ENCODE measurements at regions not wholly inside any gene's neighbourhood (a gene's known extent, or its start where the extent isn't known, plus 50 kb on each side); places are given as distances from the start of the nearest gene placed in this dataset.

DNA sequence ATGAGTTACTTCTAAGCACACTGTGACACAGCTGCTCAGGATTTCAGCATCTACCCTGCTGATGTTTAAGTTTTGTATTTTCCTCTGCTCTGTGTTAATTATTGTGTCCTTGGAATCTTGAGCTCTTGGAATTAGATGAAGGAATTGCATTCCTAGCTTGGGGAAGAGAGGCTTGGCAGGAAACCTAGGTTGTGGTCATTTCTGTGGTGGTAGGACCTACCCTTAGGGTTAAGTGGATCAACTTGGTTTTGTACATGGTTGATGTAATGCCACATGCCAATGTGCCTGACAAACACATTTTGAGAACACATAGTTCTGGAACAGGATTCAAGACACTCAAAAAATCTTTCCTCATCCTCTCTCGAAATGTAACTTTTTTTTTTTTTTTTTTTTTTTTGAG lies 264.5 kb upstream of the MEX3C start:
- intact Hi-C loops (cut with DNase I): no loop called here
- no peak for DNase-seq (ENCODE audit: extremely low spot score)
- Histone ChIP-seq H3K4me3 (no peak overlapping the region), H3K9me3 (no peaks in the 10 kb centered on the region), H3K27me3 (peaks cover 0 to 7% (median 0%) of the 10 kb centered on the region in 4 donors), H3K36me3 (no peaks in the 10 kb centered on the region), H3K4me1 (no peaks in the 10 kb centered on the region), H3K27ac (replicated peaks in 1 of 4) (no peak overlapping the region)
- WGBS: 90% methylated on average over 1 of the region's 1 CpG
- TF ChIP-seq EP300 (IDR thresholded peaks at IDR 0.05) (no peak), POLR2A (IDR thresholded peaks at IDR 0.05; ENCODE audit: low read depth) (no peak), POLR2AphosphoS5 (IDR thresholded peaks at IDR 0.05) (no peak)
- TF ChIP-seq, protein P1, sequence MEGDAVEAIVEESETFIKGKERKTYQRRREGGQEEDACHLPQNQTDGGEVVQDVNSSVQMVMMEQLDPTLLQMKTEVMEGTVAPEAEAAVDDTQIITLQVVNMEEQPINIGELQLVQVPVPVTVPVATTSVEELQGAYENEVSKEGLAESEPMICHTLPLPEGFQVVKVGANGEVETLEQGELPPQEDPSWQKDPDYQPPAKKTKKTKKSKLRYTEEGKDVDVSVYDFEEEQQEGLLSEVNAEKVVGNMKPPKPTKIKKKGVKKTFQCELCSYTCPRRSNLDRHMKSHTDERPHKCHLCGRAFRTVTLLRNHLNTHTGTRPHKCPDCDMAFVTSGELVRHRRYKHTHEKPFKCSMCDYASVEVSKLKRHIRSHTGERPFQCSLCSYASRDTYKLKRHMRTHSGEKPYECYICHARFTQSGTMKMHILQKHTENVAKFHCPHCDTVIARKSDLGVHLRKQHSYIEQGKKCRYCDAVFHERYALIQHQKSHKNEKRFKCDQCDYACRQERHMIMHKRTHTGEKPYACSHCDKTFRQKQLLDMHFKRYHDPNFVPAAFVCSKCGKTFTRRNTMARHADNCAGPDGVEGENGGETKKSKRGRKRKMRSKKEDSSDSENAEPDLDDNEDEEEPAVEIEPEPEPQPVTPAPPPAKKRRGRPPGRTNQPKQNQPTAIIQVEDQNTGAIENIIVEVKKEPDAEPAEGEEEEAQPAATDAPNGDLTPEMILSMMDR (IDR thresholded peaks at IDR 0.05): no peak

DNA sequence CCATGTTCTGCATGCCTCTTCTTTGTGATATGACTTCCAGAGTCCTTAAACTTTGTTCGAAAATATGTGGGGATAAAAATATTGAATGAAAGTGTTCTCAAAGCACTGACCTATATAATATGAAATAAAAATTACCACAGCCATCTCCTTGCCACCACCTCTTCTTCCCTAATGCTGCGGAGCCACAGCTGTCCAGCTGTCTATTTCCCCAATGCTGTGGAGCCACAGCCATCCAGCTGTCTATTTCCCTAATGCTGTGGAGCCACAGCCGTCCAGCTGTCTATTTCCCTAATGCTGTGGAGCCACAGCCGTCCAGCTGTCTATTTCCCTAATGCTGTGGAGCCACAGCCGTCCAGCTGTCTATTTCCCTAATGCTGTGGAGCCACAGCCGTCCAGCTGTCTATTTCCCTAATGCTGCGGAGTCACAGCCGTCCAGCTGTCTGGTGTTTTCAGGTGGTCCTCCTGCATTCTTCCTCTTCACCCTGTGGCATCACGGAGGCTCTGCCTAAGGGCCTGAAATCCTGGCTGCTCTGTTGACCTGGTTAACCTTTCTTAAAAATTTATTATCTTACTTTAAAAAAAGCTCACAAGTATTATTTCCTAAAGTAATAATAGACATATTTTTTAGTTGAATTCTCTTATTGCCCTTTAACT lies 266.1 kb upstream of the MEX3C start:
- no peaks in the 10 kb centered on the region for H3K4me1 ChIP-seq
- peaks cover 0 to 7% (median 0%) of the 10 kb centered on the region in 4 donors for H3K27me3 ChIP-seq
- no peak overlapping the region for H3K4me3 ChIP-seq
- no peaks in the 10 kb centered on the region for H3K36me3 ChIP-seq
- no peak for DNase-seq (ENCODE audit: extremely low spot score)
- TF ChIP-seq POLR2AphosphoS5 (IDR thresholded peaks at IDR 0.05) (no peak), POLR2A (IDR thresholded peaks at IDR 0.05; ENCODE audit: low read depth) (no peak), EP300 (IDR thresholded peaks at IDR 0.05) (no peak)
- TF ChIP-seq, protein P1 (IDR thresholded peaks at IDR 0.05): no peak
- H3K9me3 ChIP-seq: no peaks in the 10 kb centered on the region
- intact Hi-C loops (cut with DNase I): no loop called here
- 73% methylated on average over 9 of the region's 9 CpGs for WGBS
- H3K27ac ChIP-seq (replicated peaks in 1 of 4): no peak overlapping the region

DNA sequence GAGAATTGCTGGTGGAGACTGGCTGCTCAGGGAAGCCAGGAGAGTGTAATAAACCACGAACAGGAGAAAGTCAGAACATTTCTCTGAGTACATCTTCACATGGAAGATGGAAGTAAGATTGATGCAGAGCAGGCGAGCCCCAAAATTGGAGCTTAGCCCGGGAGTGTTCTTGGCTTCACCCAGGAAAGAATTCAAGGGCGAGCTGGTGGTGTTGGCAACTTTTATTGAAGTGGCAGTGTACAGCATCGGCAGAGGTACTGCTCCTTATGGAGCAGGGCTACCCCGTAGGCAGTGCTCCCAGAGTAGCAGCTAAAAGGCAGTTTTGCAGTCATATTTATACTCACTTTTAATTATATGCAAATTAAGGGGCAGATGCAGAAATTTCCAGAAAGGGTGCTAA lies 281.4 kb upstream of the MEX3C start:
- Histone ChIP-seq H3K9me3 (no peaks in the 10 kb centered on the region), H3K27ac (replicated peaks in 1 of 4) (no peak overlapping the region), H3K4me3 (no peak overlapping the region), H3K36me3 (no peaks in the 10 kb centered on the region), H3K4me1 (no peaks in the 10 kb centered on the region), H3K27me3 (no peaks in the 10 kb centered on the region)
- no peak for TF ChIP-seq POLR2A (IDR thresholded peaks at IDR 0.05; ENCODE audit: low read depth)
- TF ChIP-seq EP300 (IDR thresholded peaks at IDR 0.05): no peak
- TF ChIP-seq, protein P1 (IDR thresholded peaks at IDR 0.05): no peak
- DNase-seq (ENCODE audit: extremely low spot score): no peak
- 72% methylated on average over 6 of the region's 6 CpGs for WGBS
- intact Hi-C loops (cut with DNase I): no loop called here

DNA sequence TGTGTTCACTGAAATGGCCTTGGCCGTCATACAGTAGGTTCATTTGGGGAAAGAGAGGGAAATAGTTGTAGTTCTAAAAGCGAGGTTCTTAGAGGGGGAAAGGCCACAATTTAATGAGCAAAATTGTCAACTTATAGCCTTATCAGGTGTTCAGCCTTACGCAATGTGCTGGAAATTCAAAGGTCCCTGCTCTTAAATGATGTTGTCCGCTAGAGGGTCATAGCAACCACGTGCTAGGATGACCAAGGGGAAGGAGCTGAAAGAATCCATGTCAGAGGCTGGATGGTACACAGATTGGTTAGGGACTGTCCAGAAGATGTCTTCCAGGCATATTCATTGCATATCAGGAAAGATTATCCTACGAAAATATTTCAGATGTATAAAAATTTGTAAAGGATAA lies 282.3 kb upstream of the MEX3C start:
- Histone ChIP-seq H3K9me3 (no peaks in the 10 kb centered on the region), H3K4me3 (no peak overlapping the region), H3K36me3 (no peaks in the 10 kb centered on the region), H3K4me1 (no peaks in the 10 kb centered on the region), H3K27ac (replicated peaks in 1 of 4) (no peak overlapping the region), H3K27me3 (no peaks in the 10 kb centered on the region)
- TF ChIP-seq, protein P1 (IDR thresholded peaks at IDR 0.05): no peak
- TF ChIP-seq EP300 (IDR thresholded peaks at IDR 0.05) (no peak), POLR2AphosphoS5 (IDR thresholded peaks at IDR 0.05) (no peak), POLR2A (IDR thresholded peaks at IDR 0.05; ENCODE audit: low read depth) (no peak)
- WGBS: 76% methylated on average over 6 of the region's 6 CpGs
- intact Hi-C loops (cut with DNase I): no loop called here
- peak; percentile 31 for DNase-seq (ENCODE audit: extremely low spot score)

Measured in esophagus muscularis mucosa (tissue), 4 donors.